ENCODE measurements at regions not wholly inside any gene's neighbourhood (a gene's known extent, or its start where the extent isn't known, plus 50 kb on each side); places are given as distances from the start of the nearest gene placed in this dataset.

GRCh38 chr1:30343562-30343961 is 379.8 kb downstream of the MATN1 start:
- no peak for TF ChIP-seq CTCF (IDR thresholded peaks at IDR 0.05; ENCODE audit: low read depth, low read length, poor library complexity, severe bottlenecking)
- no peak for TF ChIP-seq EZH2phosphoT487 (IDR thresholded peaks at IDR 0.05; ENCODE audit: borderline replicate concordance, low read length)
